ENCODE measurements at regions not wholly inside any gene's neighbourhood (a gene's known extent, or its start where the extent isn't known, plus 50 kb on each side); places are given as distances from the start of the nearest gene placed in this dataset.

DNA sequence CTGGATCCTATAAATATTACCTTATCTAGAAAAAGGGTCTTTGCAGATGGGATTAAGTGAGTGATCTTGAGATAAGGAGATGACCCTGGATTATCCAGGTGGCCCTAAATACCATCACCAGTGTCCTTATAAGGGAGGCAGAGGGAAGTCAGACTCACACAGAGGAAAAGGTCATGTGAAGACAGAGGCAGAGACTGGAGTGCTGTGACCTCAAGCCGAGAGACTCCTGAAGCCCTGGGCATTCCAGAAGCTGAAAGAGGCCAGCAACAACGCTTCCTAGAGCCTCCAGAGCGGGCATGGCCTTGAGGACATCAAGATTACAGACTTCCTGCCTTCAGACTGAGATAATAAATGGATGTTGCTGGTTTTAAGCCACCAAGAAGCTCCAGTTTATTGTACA, 118.8 kb downstream of the ATPSCKMT start:
- no peak overlapping the region for H3K4me3 ChIP-seq (ENCODE audit: low read depth, low read length)
- H3K36me3 ChIP-seq (ENCODE audit: control insufficient read depth, insufficient read depth, low read length), result no peaks in the 10 kb centered on the region
- no peak for DNase-seq (ENCODE audit: low read depth)
- TF ChIP-seq, protein P1, sequence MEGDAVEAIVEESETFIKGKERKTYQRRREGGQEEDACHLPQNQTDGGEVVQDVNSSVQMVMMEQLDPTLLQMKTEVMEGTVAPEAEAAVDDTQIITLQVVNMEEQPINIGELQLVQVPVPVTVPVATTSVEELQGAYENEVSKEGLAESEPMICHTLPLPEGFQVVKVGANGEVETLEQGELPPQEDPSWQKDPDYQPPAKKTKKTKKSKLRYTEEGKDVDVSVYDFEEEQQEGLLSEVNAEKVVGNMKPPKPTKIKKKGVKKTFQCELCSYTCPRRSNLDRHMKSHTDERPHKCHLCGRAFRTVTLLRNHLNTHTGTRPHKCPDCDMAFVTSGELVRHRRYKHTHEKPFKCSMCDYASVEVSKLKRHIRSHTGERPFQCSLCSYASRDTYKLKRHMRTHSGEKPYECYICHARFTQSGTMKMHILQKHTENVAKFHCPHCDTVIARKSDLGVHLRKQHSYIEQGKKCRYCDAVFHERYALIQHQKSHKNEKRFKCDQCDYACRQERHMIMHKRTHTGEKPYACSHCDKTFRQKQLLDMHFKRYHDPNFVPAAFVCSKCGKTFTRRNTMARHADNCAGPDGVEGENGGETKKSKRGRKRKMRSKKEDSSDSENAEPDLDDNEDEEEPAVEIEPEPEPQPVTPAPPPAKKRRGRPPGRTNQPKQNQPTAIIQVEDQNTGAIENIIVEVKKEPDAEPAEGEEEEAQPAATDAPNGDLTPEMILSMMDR (IDR thresholded peaks at IDR 0.05; ENCODE audit: insufficient read depth, low read length, poor library complexity, severe bottlenecking), result no peak
- H3K27me3 ChIP-seq (ENCODE audit: control insufficient read depth, insufficient read depth, low read length), result no peaks in the 10 kb centered on the region

DNA sequence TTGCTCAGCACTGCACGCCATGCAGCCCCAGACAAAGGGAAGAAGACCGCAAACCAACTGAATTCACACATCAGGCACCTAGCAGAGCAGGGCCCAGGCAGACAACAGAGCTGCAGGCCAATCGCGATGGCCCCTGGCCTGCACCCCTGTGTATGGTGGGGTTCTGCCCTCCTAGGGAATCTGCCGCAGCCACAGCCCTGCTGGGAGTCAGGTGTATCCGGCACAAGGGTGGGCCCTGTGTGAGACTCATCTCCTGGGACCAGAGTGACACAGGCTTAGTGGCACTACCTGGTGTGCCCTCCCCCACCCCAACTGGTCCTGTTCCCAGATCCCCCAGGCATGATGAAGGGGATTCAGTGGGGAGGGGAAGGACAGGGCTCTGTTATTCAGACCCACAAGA, 122.8 kb downstream of the ATPSCKMT start:
- Histone ChIP-seq H3K36me3 (ENCODE audit: control insufficient read depth, insufficient read depth, low read length) (no peaks in the 10 kb centered on the region), H3K27me3 (ENCODE audit: control insufficient read depth, insufficient read depth, low read length) (no peaks in the 10 kb centered on the region), H3K4me3 (ENCODE audit: low read depth, low read length) (no peak overlapping the region)
- DNase-seq (ENCODE audit: low read depth), result no peak
- TF ChIP-seq, protein P1 (IDR thresholded peaks at IDR 0.05; ENCODE audit: insufficient read depth, low read length, poor library complexity, severe bottlenecking), result no peak

DNA sequence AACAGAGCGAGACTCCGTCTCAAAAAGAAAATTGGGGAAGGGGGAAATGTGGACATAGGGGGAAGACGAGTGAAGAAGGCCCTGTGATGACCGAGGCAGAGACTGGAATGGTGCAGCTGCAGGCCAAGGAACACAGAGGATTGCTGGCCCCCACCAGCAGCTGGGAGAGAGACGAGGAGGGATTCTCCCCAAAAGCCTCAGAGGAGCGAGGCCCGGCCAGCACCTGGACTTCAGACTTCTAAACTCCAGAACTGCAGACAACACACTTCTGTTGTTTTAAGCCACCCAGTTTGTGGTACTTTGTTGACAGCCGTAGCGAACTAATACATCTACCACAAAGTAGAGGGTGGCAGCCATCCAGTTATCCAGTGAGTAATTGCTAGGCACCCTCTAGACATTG, 124.6 kb downstream of the ATPSCKMT start:
- Histone ChIP-seq H3K36me3 (ENCODE audit: control insufficient read depth, insufficient read depth, low read length) (no peaks in the 10 kb centered on the region), H3K27me3 (ENCODE audit: control insufficient read depth, insufficient read depth, low read length) (no peaks in the 10 kb centered on the region), H3K4me3 (ENCODE audit: low read depth, low read length) (no peak overlapping the region)
- DNase-seq (ENCODE audit: low read depth), result no peak
- TF ChIP-seq, protein P1 (IDR thresholded peaks at IDR 0.05; ENCODE audit: insufficient read depth, low read length, poor library complexity, severe bottlenecking), result no peak

DNA sequence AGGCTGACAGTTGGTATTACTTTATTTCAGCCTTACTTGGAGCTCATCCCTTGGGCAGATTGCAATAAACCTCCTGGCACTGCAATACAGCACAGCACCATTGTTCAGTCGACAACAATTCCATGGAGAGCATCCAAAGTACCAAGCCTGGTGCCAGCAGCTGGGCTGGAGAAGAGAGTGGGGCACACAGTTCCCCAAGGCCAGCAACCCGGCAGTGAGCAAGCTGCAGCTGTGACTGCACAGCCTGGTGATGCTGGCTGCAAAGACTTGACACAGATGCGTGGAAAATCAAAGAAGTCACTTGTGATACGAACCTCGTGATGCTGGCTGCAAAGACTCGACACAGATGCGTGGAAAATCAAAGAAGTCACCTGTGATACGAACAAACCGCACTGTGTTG, 125.4 kb downstream of the ATPSCKMT start:
- no peak overlapping the region for H3K4me3 ChIP-seq (ENCODE audit: low read depth, low read length)
- H3K27me3 ChIP-seq (ENCODE audit: control insufficient read depth, insufficient read depth, low read length), result no peaks in the 10 kb centered on the region
- H3K36me3 ChIP-seq (ENCODE audit: control insufficient read depth, insufficient read depth, low read length), result no peaks in the 10 kb centered on the region
- TF ChIP-seq, protein P1 (IDR thresholded peaks at IDR 0.05; ENCODE audit: insufficient read depth, low read length, poor library complexity, severe bottlenecking), result no peak
- DNase-seq (ENCODE audit: low read depth), result no peak

DNA sequence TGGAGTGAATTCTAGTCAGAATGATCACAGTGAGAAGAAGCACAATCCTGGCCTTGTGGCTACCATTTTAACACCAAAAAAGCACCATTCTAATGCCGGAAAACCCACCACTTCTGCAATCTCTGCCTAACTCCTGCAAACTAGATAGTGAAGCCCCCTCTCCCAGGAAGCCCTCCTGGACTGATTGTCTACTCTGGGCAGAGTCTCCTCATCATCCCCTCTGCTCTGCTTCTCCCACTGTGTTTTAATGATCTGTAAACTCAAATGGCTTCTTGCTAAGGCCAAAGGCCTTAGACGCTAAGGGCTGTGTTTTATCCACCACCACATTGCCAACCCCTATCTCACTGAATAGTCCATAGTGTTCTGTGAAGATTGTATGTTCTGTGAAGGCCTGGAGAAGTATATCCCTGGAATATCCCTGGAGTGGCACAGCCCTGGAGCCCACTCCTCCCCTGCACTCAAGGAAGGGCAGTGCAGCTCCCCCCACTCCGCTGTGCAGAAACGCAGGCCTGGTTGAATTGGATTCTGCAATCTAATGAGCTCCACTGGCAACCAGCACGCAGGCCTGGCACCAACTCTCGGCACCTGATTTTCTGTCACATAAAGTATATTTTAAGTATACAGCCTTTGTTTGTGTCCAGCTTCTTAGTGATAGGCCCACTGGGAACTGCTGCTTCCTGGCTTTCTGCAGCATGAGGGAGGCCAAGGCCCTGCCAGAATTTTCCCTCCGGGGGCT, 126.3 kb downstream of the ATPSCKMT start:
- no peaks in the 10 kb centered on the region for H3K36me3 ChIP-seq (ENCODE audit: control insufficient read depth, insufficient read depth, low read length)
- H3K4me3 ChIP-seq (ENCODE audit: low read depth, low read length), result no peak overlapping the region
- DNase-seq (ENCODE audit: low read depth), result no peak
- no peaks in the 10 kb centered on the region for H3K27me3 ChIP-seq (ENCODE audit: control insufficient read depth, insufficient read depth, low read length)
- TF ChIP-seq, protein P1 (IDR thresholded peaks at IDR 0.05; ENCODE audit: insufficient read depth, low read length, poor library complexity, severe bottlenecking), result no peak

All from kidney epithelial cell (primary cell).